Kidney (tissue), 13 donors: ENCODE measurements at regions not wholly inside any gene's neighbourhood (a gene's known extent, or its start where the extent isn't known, plus 50 kb on each side); places are given as distances from the start of the nearest gene placed in this dataset.
A peak's percentile ranks its signal among the peaks of the same experiment; 100 is the strongest.

Source experiments
- DNase-seq, 5 donors: peaks; one replicate each; pipeline ENCODE4 v3.0.0-alpha.2; 2013 to 2020
- FAIRE-seq: peaks from 2 replicates; lab custom pipeline; 2012; peaks lifted over from hg19 to GRCh38; lab: Jason Lieb, UNC
- H3K27ac ChIP-seq, 2 donors: one replicate each; pipeline ENCODE4 v1.7.0; 2013; ENCODE audit warnings: low read depth in 2 of 2, low read length in 2 of 2, inconsistent platforms in 1 of 2
- H3K27me3 ChIP-seq: one replicate; pipeline ENCODE4 v1.7.1; 2013; ENCODE audit warnings: low read length, inconsistent platforms; ENCODE audit not compliant: control insufficient read depth, insufficient read depth
- H3K36me3 ChIP-seq, 3 donors: one replicate each; pipeline versions ENCODE4 v1.7.0 to v1.7.1; 2013; ENCODE audit warnings: low read length in 3 of 3, control low read depth in 1 of 3, inconsistent platforms in 1 of 3; ENCODE audit not compliant: insufficient read depth in 3 of 3, control insufficient read depth in 2 of 3
- H3K4me1 ChIP-seq, 3 donors: one replicate each; pipeline versions ENCODE4 v1.7.0 to v1.7.1; 2013; ENCODE audit warnings: low read length in 3 of 3, inconsistent platforms in 1 of 3, low read depth in 1 of 3; ENCODE audit not compliant: control insufficient read depth in 2 of 3, insufficient read depth in 2 of 3
- H3K4me3 ChIP-seq, 3 donors: one replicate each; pipeline versions ENCODE4 v1.7.0 to v1.8.1; 2013; ENCODE audit warnings: low read length in 3 of 3, control low read depth in 1 of 3, inconsistent platforms in 1 of 3
- H3K9ac ChIP-seq, 3 donors: one replicate each; pipeline versions ENCODE4 v1.7.0 to v1.7.1; 2013; ENCODE audit warnings: low read length in 3 of 3, control low read depth in 1 of 3, inconsistent platforms in 1 of 3
- H3K9me3 ChIP-seq, 3 donors: one replicate each; pipeline versions ENCODE4 v1.7.0 to v1.7.1; 2013; ENCODE audit warnings: low read length in 3 of 3, control low read depth in 1 of 3, inconsistent platforms in 1 of 3; ENCODE audit not compliant: control insufficient read depth in 2 of 3, insufficient read depth in 1 of 3
- CTCF ChIP-seq: IDR thresholded peaks from 3 replicates; pipeline ENCODE4 v1.5.1; 2012; ENCODE audit warnings: mild to moderate bottlenecking, moderate library complexity, borderline replicate concordance; ENCODE audit not compliant: insufficient read depth; ENCODE audit errors: extremely low read depth
- intact Hi-C: fragments of 100-400 bp; cut with DNase I; formaldehyde crosslinking; loops from one replicate; pipeline ENCODE4 v1.11.1; 2022
- donor health status: control.
- donor health status: control.
- donor health status: control.
- donor health status: control.
- donor health status: control.
- donor health status: DM: yes; HTN: yes; CAD: no.
- donor health status: Normal renal cell carcinoma (clear cell type).

- H3K9ac ChIP-seq: no peak overlapping the region
- H3K27me3 ChIP-seq: no peaks in the 10 kb centered on the region
- DNase-seq (no peak), FAIRE-seq (no peak)
- no peak for TF ChIP-seq CTCF
- no peak overlapping the region for H3K27ac ChIP-seq
- H3K4me3 ChIP-seq: no peak overlapping the region
- H3K9me3 ChIP-seq: no peaks in the 10 kb centered on the region
- no peaks in the 10 kb centered on the region for H3K4me1 ChIP-seq
- intact Hi-C loops: no loop called here
- no peaks in the 10 kb centered on the region for H3K36me3 ChIP-seq
Observed at GRCh38 chr5:167358868-167359492, 932.5 kb upstream of the WWC1 start.

- FAIRE-seq (no peak), DNase-seq (peak in 2 of 5 donors; percentile 6 to 9)
- no peak overlapping the region for H3K9ac ChIP-seq
- H3K27me3 ChIP-seq: no peaks in the 10 kb centered on the region
- H3K4me3 ChIP-seq: no peak overlapping the region
- H3K9me3 ChIP-seq: no peaks in the 10 kb centered on the region
- intact Hi-C loops: no loop called here
- H3K36me3 ChIP-seq: no peaks in the 10 kb centered on the region
- no peak for TF ChIP-seq CTCF
- no peak overlapping the region for H3K27ac ChIP-seq
- H3K4me1 ChIP-seq: no peaks in the 10 kb centered on the region
Observed at GRCh38 chr5:167361795-167362194, 929.6 kb upstream of the WWC1 start.

- H3K4me1 ChIP-seq: no peaks in the 10 kb centered on the region
- no peak overlapping the region for H3K4me3 ChIP-seq
- H3K27me3 ChIP-seq: no peaks in the 10 kb centered on the region
- no peaks in the 10 kb centered on the region for H3K36me3 ChIP-seq
- FAIRE-seq: no peak
- H3K9ac ChIP-seq: no peak overlapping the region
- no peaks in the 10 kb centered on the region for H3K9me3 ChIP-seq
- intact Hi-C loops: no loop called here
- no peak for TF ChIP-seq CTCF
- DNase-seq: no peak
- no peak overlapping the region for H3K27ac ChIP-seq
Observed at GRCh38 chr5:167363065-167363464, 928.4 kb upstream of the WWC1 start.

- Histone ChIP-seq H3K27me3 (no peaks in the 10 kb centered on the region), H3K36me3 (no peaks in the 10 kb centered on the region), H3K9me3 (no peaks in the 10 kb centered on the region), H3K4me3 (no peak overlapping the region), H3K4me1 (peaks cover 0 to 2% (median 0%) of the 10 kb centered on the region in 3 donors), H3K27ac (no peak overlapping the region), H3K9ac (no peak overlapping the region)
- no peak for TF ChIP-seq CTCF
- intact Hi-C loops: no loop called here
- DNase-seq (peak in 1 of 5 donors; percentile 42), FAIRE-seq (no peak)
Observed at GRCh38 chr5:167375125-167375524, 916.3 kb upstream of the WWC1 start.
